ENCODE measurements at regions not wholly inside any gene's neighbourhood (a gene's known extent, or its start where the extent isn't known, plus 50 kb on each side); places are given as distances from the start of the nearest gene placed in this dataset.

DNA sequence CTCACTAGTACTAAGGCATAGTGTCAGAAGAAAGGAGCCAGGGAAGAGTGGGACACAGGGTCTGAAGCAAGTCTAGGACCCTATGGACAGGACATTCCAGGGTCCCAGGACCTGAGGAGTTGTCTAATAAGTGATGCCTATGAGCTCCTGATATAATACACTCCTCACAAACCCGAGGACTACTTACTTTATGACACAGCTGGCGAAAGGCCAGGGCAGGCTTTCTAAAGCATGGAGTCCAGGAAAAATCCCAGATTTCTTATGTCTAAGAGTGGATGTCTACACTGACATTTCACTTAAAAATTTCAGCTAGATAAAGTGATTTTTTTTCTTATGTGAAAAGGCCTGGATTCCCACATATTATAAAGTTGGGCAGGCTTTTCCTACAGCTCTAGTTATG, 502.2 kb upstream of the SETBP1 start:
- Histone ChIP-seq H3F3A (ENCODE audit: insufficient read depth) (no peaks in the 10 kb centered on the region), H3K27me3 (replicated peaks; ENCODE audit: insufficient read depth) (no peaks in the 10 kb centered on the region), H3K79me2 (ENCODE audit: insufficient read depth) (no peaks in the 10 kb centered on the region), H3K4me3 (no peak overlapping the region), H3K4me1 (ENCODE audit: insufficient read depth) (no peaks in the 10 kb centered on the region), H4K20me1 (ENCODE audit: insufficient read depth) (no peaks in the 10 kb centered on the region), H3K36me3 (ENCODE audit: low read depth) (no peaks in the 10 kb centered on the region), H3K9me3 (ENCODE audit: low read depth) (no peaks in the 10 kb centered on the region), H3K27ac (no peak overlapping the region), H3K9ac (no peak overlapping the region), H3K9me2 (ENCODE audit: insufficient read depth) (no peaks in the 10 kb centered on the region), H2AFZ (no peak overlapping the region), H3K4me2 (ENCODE audit: unreplicated experiment) (no peak overlapping the region)
- TF ChIP-seq EZH2 (IDR thresholded peaks at IDR 0.05; ENCODE audit: insufficient read depth, poor library complexity, severe bottlenecking) (no peak), EZH2phosphoT487 (IDR thresholded peaks at IDR 0.05; ENCODE audit: insufficient read depth, low read depth) (no peak)
- in situ Hi-C loops (cut with MboI): no loop called here
- WGBS, 2 experiments (ENCODE audit: low coverage in 1 of 2, low lambda C conversion rate in 2 of 2, missing lambda C conversion rate in 2 of 2): 35 to 44% methylated on average over 2 of the region's 2 CpGs
- peak; percentile 16 for DNase-seq

DNA sequence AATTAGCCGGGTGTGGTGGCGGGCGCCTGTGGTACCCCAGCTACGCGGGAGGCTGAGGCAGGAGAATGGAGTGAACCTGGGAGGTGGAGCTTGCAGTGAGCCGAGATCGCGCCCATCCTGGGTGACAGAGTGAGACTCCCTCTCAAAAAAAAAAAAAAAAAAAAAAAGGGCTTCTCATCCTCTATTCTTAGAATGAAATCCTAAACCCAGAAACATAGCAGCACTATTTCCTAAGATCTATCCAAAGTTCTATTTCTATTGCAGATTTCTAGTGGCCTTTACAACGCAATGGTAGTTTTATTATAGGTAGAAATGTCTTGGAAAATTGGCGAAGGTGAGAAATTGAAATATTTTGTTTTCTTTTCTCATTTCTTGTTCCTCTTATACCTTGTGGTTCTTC, 501.0 kb upstream of the SETBP1 start:
- Histone ChIP-seq H3K27me3 (replicated peaks; ENCODE audit: insufficient read depth) (no peaks in the 10 kb centered on the region), H3K36me3 (ENCODE audit: low read depth) (no peaks in the 10 kb centered on the region), H2AFZ (no peak overlapping the region), H3K9me2 (ENCODE audit: insufficient read depth) (no peaks in the 10 kb centered on the region), H3K9me3 (ENCODE audit: low read depth) (no peaks in the 10 kb centered on the region), H3K4me3 (no peak overlapping the region), H3K9ac (no peak overlapping the region), H3K4me1 (ENCODE audit: insufficient read depth) (no peaks in the 10 kb centered on the region), H3K4me2 (ENCODE audit: unreplicated experiment) (no peak overlapping the region), H3F3A (ENCODE audit: insufficient read depth) (no peaks in the 10 kb centered on the region), H3K27ac (no peak overlapping the region), H3K79me2 (ENCODE audit: insufficient read depth) (no peaks in the 10 kb centered on the region), H4K20me1 (ENCODE audit: insufficient read depth) (no peaks in the 10 kb centered on the region)
- in situ Hi-C loops (cut with MboI): no loop called here
- 90 to 93% methylated on average over 10 of the region's 10 CpGs for WGBS, 2 experiments (ENCODE audit: low coverage in 1 of 2, low lambda C conversion rate in 2 of 2, missing lambda C conversion rate in 2 of 2)
- DNase-seq: no peak
- TF ChIP-seq EZH2 (IDR thresholded peaks at IDR 0.05; ENCODE audit: insufficient read depth, poor library complexity, severe bottlenecking) (no peak), EZH2phosphoT487 (IDR thresholded peaks at IDR 0.05; ENCODE audit: insufficient read depth, low read depth) (no peak)

- in situ Hi-C loops (cut with MboI): no loop called here
- Histone ChIP-seq H3K36me3 (ENCODE audit: low read depth) (no peaks in the 10 kb centered on the region), H2AFZ (no peak overlapping the region), H3K4me2 (ENCODE audit: unreplicated experiment) (no peak overlapping the region), H3F3A (ENCODE audit: insufficient read depth) (no peaks in the 10 kb centered on the region), H3K27me3 (replicated peaks; ENCODE audit: insufficient read depth) (no peaks in the 10 kb centered on the region), H3K4me1 (ENCODE audit: insufficient read depth) (no peaks in the 10 kb centered on the region), H3K27ac (no peak overlapping the region), H3K9me2 (ENCODE audit: insufficient read depth) (no peaks in the 10 kb centered on the region), H3K4me3 (no peak overlapping the region), H4K20me1 (ENCODE audit: insufficient read depth) (no peaks in the 10 kb centered on the region), H3K79me2 (ENCODE audit: insufficient read depth) (no peaks in the 10 kb centered on the region), H3K9ac (no peak overlapping the region), H3K9me3 (ENCODE audit: low read depth) (no peaks in the 10 kb centered on the region)
- peak; percentile 40 for DNase-seq
- WGBS, 2 experiments (ENCODE audit: low coverage in 1 of 2, low lambda C conversion rate in 2 of 2, missing lambda C conversion rate in 2 of 2): 50 to 60% methylated on average over 1 of the region's 1 CpG
- TF ChIP-seq EZH2phosphoT487 (IDR thresholded peaks at IDR 0.05; ENCODE audit: insufficient read depth, low read depth) (no peak), EZH2 (IDR thresholded peaks at IDR 0.05; ENCODE audit: insufficient read depth, poor library complexity, severe bottlenecking) (no peak)
Observed at GRCh38 chr18:44180683-44181082, 500.0 kb upstream of the SETBP1 start.

- 38 to 48% methylated on average over 3 of the region's 3 CpGs for WGBS, 2 experiments (ENCODE audit: low coverage in 1 of 2, low lambda C conversion rate in 2 of 2, missing lambda C conversion rate in 2 of 2)
- in situ Hi-C loops (cut with MboI): no loop called here
- DNase-seq: peak; percentile 12
Observed at GRCh38 chr18:44181951-44182747, 498.5 kb upstream of the SETBP1 start.

More at GRCh38 chr18:44181951-44182747, 498.5 kb upstream of the SETBP1 start:
- H3K9ac ChIP-seq: no peak overlapping the region
- no peaks in the 10 kb centered on the region for H4K20me1 ChIP-seq (ENCODE audit: insufficient read depth)
- H3K4me2 ChIP-seq (ENCODE audit: unreplicated experiment): no peak overlapping the region
- H3F3A ChIP-seq (ENCODE audit: insufficient read depth): no peaks in the 10 kb centered on the region
- TF ChIP-seq EZH2 (IDR thresholded peaks at IDR 0.05; ENCODE audit: insufficient read depth, poor library complexity, severe bottlenecking) (no peak), EZH2phosphoT487 (IDR thresholded peaks at IDR 0.05; ENCODE audit: insufficient read depth, low read depth) (no peak)
- no peak overlapping the region for H2AFZ ChIP-seq
- H3K27me3 ChIP-seq (replicated peaks; ENCODE audit: insufficient read depth): no peaks in the 10 kb centered on the region
- no peaks in the 10 kb centered on the region for H3K9me2 ChIP-seq (ENCODE audit: insufficient read depth)
- no peaks in the 10 kb centered on the region for H3K79me2 ChIP-seq (ENCODE audit: insufficient read depth)
- H3K4me1 ChIP-seq (ENCODE audit: insufficient read depth): no peaks in the 10 kb centered on the region
- no peaks in the 10 kb centered on the region for H3K9me3 ChIP-seq (ENCODE audit: low read depth)
- no peak overlapping the region for H3K4me3 ChIP-seq
- H3K36me3 ChIP-seq (ENCODE audit: low read depth): no peaks in the 10 kb centered on the region
- no peak overlapping the region for H3K27ac ChIP-seq
